Middle frontal gyrus (tissue), 1 donor: ENCODE measurements at regions not wholly inside any gene's neighbourhood (a gene's known extent, or its start where the extent isn't known, plus 50 kb on each side); places are given as distances from the start of the nearest gene placed in this dataset.

ENCODE experiments used
- DNase-seq: peaks from one replicate; pipeline ENCODE4 v3.0.0-alpha.2; 2015; ENCODE audit warnings: low spot score; ENCODE audit errors: extremely low spot score

DNA sequence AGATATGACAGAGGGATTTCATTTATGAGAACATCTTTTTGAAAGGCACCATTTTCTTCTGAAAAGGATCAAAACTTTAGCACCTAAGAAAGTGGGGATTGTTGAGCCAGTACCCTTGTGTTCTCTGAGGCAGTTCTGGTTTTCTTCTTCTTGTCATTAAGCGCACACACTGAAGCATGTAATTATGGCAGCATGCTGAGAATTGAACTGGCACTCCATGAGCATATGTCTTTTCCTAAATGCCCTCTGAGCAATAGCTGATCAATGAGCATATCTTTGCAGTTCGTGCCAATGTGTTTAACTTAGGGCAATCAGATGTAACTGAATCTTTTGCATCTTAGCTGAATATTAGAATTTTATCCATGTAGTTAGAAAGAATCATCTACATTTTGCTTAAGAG is 53.9 kb upstream of the VGLL3 start:
- DNase-seq, result no peak

DNA sequence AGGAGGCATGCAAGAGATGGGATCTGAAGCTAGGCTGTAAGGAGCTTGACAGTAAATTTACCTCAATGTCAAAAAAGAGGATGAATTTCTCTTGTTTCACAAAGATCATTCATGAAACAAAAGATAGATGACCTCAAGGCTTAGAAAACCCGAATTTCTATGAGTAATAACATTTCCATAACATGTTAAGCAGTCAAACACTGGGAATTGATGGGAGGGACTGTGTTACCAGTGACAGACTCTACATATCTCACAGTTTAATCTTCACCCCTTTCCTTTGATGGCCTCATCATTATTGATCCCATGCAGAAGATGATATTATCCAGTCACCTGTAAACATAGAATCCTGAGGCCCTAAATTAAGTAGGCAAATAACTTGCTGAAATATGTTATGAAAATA is 53.5 kb upstream of the VGLL3 start:
- DNase-seq, result no peak

DNA sequence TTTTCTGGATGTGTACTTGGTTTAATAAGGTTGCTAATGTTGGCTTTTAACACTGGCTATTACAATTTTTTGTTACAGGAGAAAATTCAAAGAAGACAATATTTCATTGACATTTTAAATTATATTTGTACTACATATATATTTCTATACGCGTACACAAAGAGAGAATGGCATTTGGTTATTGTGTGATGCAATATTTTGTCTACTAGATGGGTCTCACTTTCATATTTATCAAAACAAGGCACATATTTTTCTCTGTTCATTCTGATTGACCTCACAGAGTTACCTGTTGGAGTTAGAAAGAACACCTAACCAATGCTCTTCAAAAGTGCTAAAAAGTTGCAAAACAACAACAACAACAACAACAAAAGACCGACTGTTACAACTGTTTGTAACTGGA is 50.2 kb upstream of the VGLL3 start:
- no peak for DNase-seq
